ENCODE measurements at regions not wholly inside any gene's neighbourhood (a gene's known extent, or its start where the extent isn't known, plus 50 kb on each side); places are given as distances from the start of the nearest gene placed in this dataset.

- H3K27me3 ChIP-seq (ENCODE audit: control insufficient read depth, insufficient read depth, low read length): no peaks in the 10 kb centered on the region
- H3K36me3 ChIP-seq (ENCODE audit: control insufficient read depth, insufficient read depth, low read length): no peaks in the 10 kb centered on the region
- H3K9ac ChIP-seq (ENCODE audit: low read depth, low read length): no peak overlapping the region
- H3K9me3 ChIP-seq (ENCODE audit: control insufficient read depth, insufficient read depth, low read length): no peaks in the 10 kb centered on the region
- H3K4me3 ChIP-seq (ENCODE audit: low read depth, low read length): no peak overlapping the region
- H3K4me1 ChIP-seq (ENCODE audit: control insufficient read depth, insufficient read depth, low read length): peaks cover 32% of the 10 kb centered on the region
These were observed 173.6 kb downstream of the ARHGAP12 start for GRCh38 chr10:31754803-31755624.

GRCh38 chr10:31753681-31754080, 174.9 kb downstream of the ARHGAP12 start:
- peaks cover 32% of the 10 kb centered on the region for H3K4me1 ChIP-seq (ENCODE audit: control insufficient read depth, insufficient read depth, low read length)
- H3K27me3 ChIP-seq (ENCODE audit: control insufficient read depth, insufficient read depth, low read length): no peaks in the 10 kb centered on the region
- no peaks in the 10 kb centered on the region for H3K36me3 ChIP-seq (ENCODE audit: control insufficient read depth, insufficient read depth, low read length)
- no peak overlapping the region for H3K4me3 ChIP-seq (ENCODE audit: low read depth, low read length)
- no peak overlapping the region for H3K9ac ChIP-seq (ENCODE audit: low read depth, low read length)
- no peaks in the 10 kb centered on the region for H3K9me3 ChIP-seq (ENCODE audit: control insufficient read depth, insufficient read depth, low read length)

- Histone ChIP-seq H3K4me1 (ENCODE audit: control insufficient read depth, insufficient read depth, low read length) (peaks cover 21% of the 10 kb centered on the region), H3K27me3 (ENCODE audit: control insufficient read depth, insufficient read depth, low read length) (no peaks in the 10 kb centered on the region), H3K4me3 (ENCODE audit: low read depth, low read length) (no peak overlapping the region), H3K36me3 (ENCODE audit: control insufficient read depth, insufficient read depth, low read length) (no peaks in the 10 kb centered on the region), H3K9me3 (ENCODE audit: control insufficient read depth, insufficient read depth, low read length) (no peaks in the 10 kb centered on the region), H3K9ac (ENCODE audit: low read depth, low read length) (no peak overlapping the region)
These were observed 176.5 kb downstream of the ARHGAP12 start for GRCh38 chr10:31752170-31752569.

GRCh38 chr10:31751738-31752080, 176.9 kb downstream of the ARHGAP12 start:
- Histone ChIP-seq H3K27me3 (ENCODE audit: control insufficient read depth, insufficient read depth, low read length) (no peaks in the 10 kb centered on the region), H3K4me3 (ENCODE audit: low read depth, low read length) (no peak overlapping the region), H3K36me3 (ENCODE audit: control insufficient read depth, insufficient read depth, low read length) (no peaks in the 10 kb centered on the region), H3K4me1 (ENCODE audit: control insufficient read depth, insufficient read depth, low read length) (peaks cover 17% of the 10 kb centered on the region), H3K9ac (ENCODE audit: low read depth, low read length) (no peak overlapping the region), H3K9me3 (ENCODE audit: control insufficient read depth, insufficient read depth, low read length) (no peaks in the 10 kb centered on the region)

GRCh38 chr10:31751051-31751737, 177.4 kb downstream of the ARHGAP12 start:
- no peak overlapping the region for H3K4me3 ChIP-seq (ENCODE audit: low read depth, low read length)
- H3K9ac ChIP-seq (ENCODE audit: low read depth, low read length): no peak overlapping the region
- peaks cover 13% of the 10 kb centered on the region for H3K4me1 ChIP-seq (ENCODE audit: control insufficient read depth, insufficient read depth, low read length)
- H3K9me3 ChIP-seq (ENCODE audit: control insufficient read depth, insufficient read depth, low read length): no peaks in the 10 kb centered on the region
- no peaks in the 10 kb centered on the region for H3K27me3 ChIP-seq (ENCODE audit: control insufficient read depth, insufficient read depth, low read length)
- no peaks in the 10 kb centered on the region for H3K36me3 ChIP-seq (ENCODE audit: control insufficient read depth, insufficient read depth, low read length)

- Histone ChIP-seq H3K9me3 (ENCODE audit: control insufficient read depth, insufficient read depth, low read length) (no peaks in the 10 kb centered on the region), H3K9ac (ENCODE audit: low read depth, low read length) (no peak overlapping the region)
These were observed 178.4 kb downstream of the ARHGAP12 start for GRCh38 chr10:31749981-31750840.

GRCh38 chr10:31749301-31749700, 179.3 kb downstream of the ARHGAP12 start:
- Histone ChIP-seq H3K36me3 (ENCODE audit: control insufficient read depth, insufficient read depth, low read length) (no peaks in the 10 kb centered on the region), H3K4me3 (ENCODE audit: low read depth, low read length) (no peak overlapping the region), H3K9ac (ENCODE audit: low read depth, low read length) (no peak overlapping the region), H3K9me3 (ENCODE audit: control insufficient read depth, insufficient read depth, low read length) (no peaks in the 10 kb centered on the region), H3K4me1 (ENCODE audit: control insufficient read depth, insufficient read depth, low read length) (no peaks in the 10 kb centered on the region), H3K27me3 (ENCODE audit: control insufficient read depth, insufficient read depth, low read length) (no peaks in the 10 kb centered on the region)

More at GRCh38 chr10:31749981-31750840, 178.4 kb downstream of the ARHGAP12 start:
- Histone ChIP-seq H3K4me3 (ENCODE audit: low read depth, low read length) (no peak overlapping the region), H3K36me3 (ENCODE audit: control insufficient read depth, insufficient read depth, low read length) (no peaks in the 10 kb centered on the region), H3K27me3 (ENCODE audit: control insufficient read depth, insufficient read depth, low read length) (no peaks in the 10 kb centered on the region), H3K4me1 (ENCODE audit: control insufficient read depth, insufficient read depth, low read length) (peaks cover 7% of the 10 kb centered on the region)

- Histone ChIP-seq H3K4me1 (ENCODE audit: control insufficient read depth, insufficient read depth, low read length) (no peaks in the 10 kb centered on the region), H3K9ac (ENCODE audit: low read depth, low read length) (no peak overlapping the region), H3K27me3 (ENCODE audit: control insufficient read depth, insufficient read depth, low read length) (no peaks in the 10 kb centered on the region), H3K9me3 (ENCODE audit: control insufficient read depth, insufficient read depth, low read length) (no peaks in the 10 kb centered on the region), H3K4me3 (ENCODE audit: low read depth, low read length) (no peak overlapping the region), H3K36me3 (ENCODE audit: control insufficient read depth, insufficient read depth, low read length) (no peaks in the 10 kb centered on the region)
These were observed 182.8 kb downstream of the ARHGAP12 start for GRCh38 chr10:31745612-31746376.

GRCh38 chr10:31744025-31744424, 184.6 kb downstream of the ARHGAP12 start:
- Histone ChIP-seq H3K27me3 (ENCODE audit: control insufficient read depth, insufficient read depth, low read length) (no peaks in the 10 kb centered on the region), H3K9ac (ENCODE audit: low read depth, low read length) (no peak overlapping the region)

GRCh38 chr10:31742255-31742654, 186.4 kb downstream of the ARHGAP12 start:
- H3K27me3 ChIP-seq (ENCODE audit: control insufficient read depth, insufficient read depth, low read length): no peaks in the 10 kb centered on the region
- H3K4me3 ChIP-seq (ENCODE audit: low read depth, low read length): no peak overlapping the region
- no peaks in the 10 kb centered on the region for H3K36me3 ChIP-seq (ENCODE audit: control insufficient read depth, insufficient read depth, low read length)
- no peaks in the 10 kb centered on the region for H3K4me1 ChIP-seq (ENCODE audit: control insufficient read depth, insufficient read depth, low read length)
- no peak overlapping the region for H3K9ac ChIP-seq (ENCODE audit: low read depth, low read length)
- H3K9me3 ChIP-seq (ENCODE audit: control insufficient read depth, insufficient read depth, low read length): no peaks in the 10 kb centered on the region

More at GRCh38 chr10:31744025-31744424, 184.6 kb downstream of the ARHGAP12 start:
- H3K9me3 ChIP-seq (ENCODE audit: control insufficient read depth, insufficient read depth, low read length): no peaks in the 10 kb centered on the region
- H3K4me3 ChIP-seq (ENCODE audit: low read depth, low read length): no peak overlapping the region
- H3K4me1 ChIP-seq (ENCODE audit: control insufficient read depth, insufficient read depth, low read length): no peaks in the 10 kb centered on the region
- no peaks in the 10 kb centered on the region for H3K36me3 ChIP-seq (ENCODE audit: control insufficient read depth, insufficient read depth, low read length)

- no peaks in the 10 kb centered on the region for H3K9me3 ChIP-seq (ENCODE audit: control insufficient read depth, insufficient read depth, low read length)
- H3K4me1 ChIP-seq (ENCODE audit: control insufficient read depth, insufficient read depth, low read length): no peaks in the 10 kb centered on the region
- no peaks in the 10 kb centered on the region for H3K36me3 ChIP-seq (ENCODE audit: control insufficient read depth, insufficient read depth, low read length)
- no peak overlapping the region for H3K4me3 ChIP-seq (ENCODE audit: low read depth, low read length)
- no peaks in the 10 kb centered on the region for H3K27me3 ChIP-seq (ENCODE audit: control insufficient read depth, insufficient read depth, low read length)
- H3K9ac ChIP-seq (ENCODE audit: low read depth, low read length): no peak overlapping the region
These were observed 187.2 kb downstream of the ARHGAP12 start for GRCh38 chr10:31741473-31741872.
